ENCODE measurements at regions not wholly inside any gene's neighbourhood (a gene's known extent, or its start where the extent isn't known, plus 50 kb on each side); places are given as distances from the start of the nearest gene placed in this dataset.
"Not testable (repeated sequence)": the region's sequence is repeated elsewhere in the genome, so short reads cannot be mapped to it uniquely, and the experiment has no call there.

DNA sequence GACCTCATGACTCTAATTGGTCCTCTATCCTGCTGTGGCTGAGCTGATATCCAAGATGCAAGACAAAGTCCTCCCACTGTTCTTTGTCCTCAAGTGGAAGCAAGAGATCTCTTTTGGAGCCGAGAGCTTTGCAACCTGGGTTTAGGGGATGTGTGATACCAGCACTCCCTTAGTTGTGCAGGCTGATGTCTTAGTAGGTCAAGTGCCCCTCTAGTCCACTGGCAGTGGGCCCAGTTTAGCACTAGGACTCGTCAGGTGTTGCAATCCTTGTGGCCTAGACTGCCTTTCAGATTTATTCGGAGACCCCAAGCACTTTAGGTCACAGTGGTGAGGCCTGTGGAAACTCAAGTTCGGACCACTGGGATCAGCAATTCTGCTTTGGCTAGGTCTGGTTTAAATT lies 64.0 kb downstream of the GPRASP3 start:
- DNase-seq (ENCODE audit: low spot score): no peak

DNA sequence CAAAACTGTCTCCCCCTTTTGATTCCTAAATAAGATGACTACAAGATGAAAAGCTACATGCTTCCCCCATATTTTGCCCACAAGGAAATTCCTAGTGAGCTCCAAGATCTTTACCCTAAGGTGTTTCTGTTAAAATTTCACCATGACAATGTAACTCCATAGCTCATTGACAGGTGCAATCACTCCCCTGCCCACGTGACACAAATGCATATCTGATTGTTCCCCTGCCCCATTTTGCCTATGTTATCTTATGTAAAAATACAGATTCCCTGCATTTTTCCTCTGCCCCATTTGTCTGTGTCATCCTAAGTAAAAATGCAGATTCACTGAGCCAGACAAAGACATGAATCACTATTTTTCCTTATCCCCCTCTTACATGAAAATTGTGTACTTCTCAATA lies 66.7 kb downstream of the GPRASP3 start:
- DNase-seq (ENCODE audit: low spot score): no peak

DNA sequence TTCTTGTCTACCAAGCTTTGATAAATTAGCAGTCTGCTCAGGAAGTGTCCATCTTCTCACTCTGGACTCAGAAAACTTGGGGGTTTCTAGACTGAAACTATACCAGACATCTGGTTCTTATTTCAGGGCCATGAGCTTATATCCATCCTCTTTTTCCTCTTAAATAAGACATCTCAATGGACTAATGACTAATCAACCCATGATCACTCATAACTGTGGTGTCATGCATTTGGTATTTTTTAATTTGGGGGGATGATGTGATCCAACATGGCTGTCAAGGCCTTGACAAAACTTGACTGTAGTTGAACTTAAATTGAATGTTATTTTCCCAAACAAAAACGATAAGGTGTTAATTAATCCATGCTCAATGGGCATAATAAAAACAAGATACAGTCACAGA lies 87.8 kb downstream of the GPRASP3 start:
- no peak for DNase-seq (ENCODE audit: low spot score)

DNA sequence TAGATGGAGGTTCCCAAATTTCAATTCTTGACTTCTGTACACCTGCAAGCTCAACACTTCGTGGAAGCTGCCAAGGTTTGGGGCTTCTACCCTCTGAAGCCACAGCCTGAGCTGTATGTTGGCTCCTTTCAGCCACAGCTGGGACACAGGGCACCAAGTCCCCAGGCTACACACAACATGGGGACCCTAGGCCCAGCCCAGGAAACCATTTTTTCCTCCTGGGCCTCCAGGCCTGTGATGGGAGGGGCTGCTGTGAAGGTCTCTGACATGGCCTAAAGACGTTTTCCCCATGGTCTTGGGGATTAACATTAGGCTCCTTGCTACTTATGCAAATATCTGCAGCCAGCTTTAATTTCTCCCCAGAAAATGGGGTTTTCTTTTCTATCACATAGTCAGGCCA lies 97.7 kb downstream of the GPRASP3 start:
- not testable (repeated sequence) for DNase-seq (ENCODE audit: low spot score)

DNA sequence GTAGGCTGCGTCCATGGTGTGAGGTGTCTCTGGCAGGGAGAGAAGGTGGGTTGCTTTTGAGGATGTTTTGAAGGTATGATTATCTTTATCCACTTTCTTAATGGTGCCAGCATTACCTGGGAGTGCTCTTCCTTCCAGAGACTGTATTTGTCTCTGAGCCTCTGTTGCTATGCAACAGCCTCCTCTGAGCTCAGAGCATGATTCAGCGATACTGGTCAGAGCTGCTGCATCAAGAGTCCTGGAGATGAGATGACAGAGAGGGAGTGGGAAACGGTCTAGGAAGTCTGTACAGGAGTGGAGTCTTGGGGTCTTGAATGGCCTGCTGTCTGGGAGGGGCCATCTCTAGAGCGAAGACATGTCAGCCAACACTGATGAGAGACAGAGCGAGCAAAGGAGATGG lies 104.4 kb upstream of the RAB40AL start:
- peak; percentile 2 for DNase-seq (ENCODE audit: low spot score)

DNA sequence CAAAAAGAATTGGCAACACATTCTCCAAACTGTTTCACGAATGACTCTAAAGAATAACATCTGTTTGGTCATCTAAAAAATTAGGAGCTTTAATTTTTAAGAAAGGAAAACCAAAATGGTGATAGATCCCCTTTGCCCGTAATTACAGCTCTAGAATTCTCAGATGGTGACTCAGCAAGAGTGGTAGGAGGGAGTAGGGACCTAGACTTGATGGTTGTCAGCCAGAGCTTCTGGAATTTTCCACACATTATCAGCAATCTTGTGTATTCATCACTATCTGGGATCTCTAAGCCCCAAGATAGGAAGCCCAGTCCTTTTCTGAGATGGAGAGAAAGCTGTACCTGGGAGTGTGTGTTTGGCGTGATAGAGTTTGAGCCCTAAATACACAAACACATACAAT lies 103.9 kb upstream of the RAB40AL start:
- no peak for DNase-seq (ENCODE audit: low spot score)

DNA sequence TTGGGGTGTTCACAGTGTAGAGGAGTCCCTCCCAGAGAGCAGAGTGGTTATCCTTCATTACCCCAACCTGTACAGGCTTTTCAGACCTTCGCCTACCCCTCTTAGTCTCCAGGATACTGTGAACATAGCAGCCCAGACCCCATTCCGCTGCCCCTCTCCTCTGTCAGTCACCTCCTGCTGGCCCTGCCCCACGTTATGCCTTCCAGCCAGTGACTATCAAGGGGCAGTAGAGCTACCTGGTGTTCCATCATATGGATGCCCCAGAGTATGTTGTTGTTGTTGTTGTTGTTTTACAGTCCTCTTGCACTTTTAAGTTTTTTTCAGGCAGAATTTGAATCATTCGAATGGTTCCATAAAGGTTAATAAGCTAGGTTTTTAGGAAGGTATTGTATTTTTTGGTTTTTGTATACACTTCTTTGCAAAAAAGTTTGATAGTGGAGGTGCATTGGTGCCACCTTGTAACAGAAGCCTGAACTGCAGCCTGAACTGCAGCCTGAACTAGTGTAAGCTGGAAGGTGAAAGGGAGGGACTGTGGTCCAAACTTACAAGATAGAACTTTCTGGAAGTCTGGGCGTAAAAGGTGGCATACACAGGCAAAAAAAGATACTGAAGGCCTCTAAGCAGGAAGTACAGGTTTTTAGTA lies 101.4 kb upstream of the RAB40AL start:
- peak; percentile 7 for DNase-seq (ENCODE audit: low spot score)

DNA sequence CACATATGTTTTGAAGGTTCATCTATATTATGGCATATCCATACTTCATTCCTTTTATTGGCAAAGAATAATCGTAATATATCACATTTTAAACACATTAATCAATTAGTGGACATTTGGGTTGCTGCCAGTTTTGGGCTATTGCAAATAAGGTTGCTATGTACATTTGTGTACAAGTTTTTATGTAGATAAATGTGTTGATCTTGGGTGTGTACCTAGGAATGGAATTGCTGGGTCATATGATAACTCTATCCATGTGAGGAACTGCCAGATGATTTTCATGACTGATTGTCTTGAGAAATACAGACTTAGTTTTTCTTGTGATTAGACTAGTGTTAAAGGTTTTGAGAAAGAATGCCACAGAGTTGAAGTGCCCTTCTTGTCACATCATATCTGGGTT lies 99.2 kb upstream of the RAB40AL start:
- no peak for DNase-seq (ENCODE audit: low spot score)

DNA sequence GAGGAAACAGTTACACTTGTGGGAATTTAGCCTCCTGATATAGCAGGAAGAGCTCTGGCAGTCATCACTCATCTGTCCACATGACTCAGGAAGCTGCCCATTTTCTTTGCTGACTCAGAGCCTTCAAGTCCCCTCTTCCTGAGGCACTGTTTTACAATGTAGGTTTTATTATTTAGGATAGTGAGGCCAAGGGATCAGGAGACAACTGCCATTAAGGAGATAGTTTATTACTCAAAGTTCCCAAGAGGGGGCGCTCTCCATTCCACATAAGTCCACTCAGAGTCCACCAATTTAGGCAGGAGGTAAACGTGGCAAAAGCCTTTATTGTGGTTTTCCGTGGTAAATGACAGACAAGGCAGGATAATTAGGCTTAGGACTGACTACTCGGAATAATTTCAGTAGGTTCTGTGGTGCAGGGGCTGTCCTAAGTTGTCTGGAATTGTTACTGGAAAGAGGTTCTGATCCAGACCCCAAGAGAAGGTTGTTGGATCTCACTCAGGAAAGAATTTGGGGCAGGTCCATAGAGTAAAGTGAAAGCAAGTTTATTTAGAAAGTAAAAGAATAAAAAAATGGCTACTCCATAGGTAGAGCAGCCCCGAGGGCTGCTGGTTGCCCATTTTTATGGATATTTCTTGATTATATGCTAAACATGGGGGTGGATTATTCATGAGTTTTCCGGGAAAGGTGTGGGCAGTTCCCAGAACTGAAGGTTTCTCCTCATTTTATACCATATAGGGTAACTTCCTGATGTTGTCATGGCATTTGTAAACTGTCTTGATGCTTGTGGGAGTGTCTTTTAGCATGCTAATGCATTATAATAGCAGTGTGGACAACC lies 96.0 kb upstream of the RAB40AL start:
- peak; percentile 11 for DNase-seq (ENCODE audit: low spot score)

DNA sequence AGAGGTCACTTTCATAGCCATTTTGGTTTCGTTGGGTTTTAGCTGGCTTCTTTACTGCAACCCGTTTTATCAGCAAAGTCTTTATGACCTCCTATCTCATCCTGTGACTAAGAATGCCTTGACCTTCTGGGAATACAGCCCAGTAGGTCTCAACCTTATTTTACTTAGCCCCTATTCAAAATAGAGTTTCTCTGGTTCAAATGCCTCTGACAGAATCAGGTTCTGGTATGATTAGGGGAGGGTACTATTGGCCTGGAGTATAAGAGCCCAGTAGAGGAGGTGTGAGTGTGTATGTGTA lies 95.4 kb upstream of the RAB40AL start:
- DNase-seq (ENCODE audit: low spot score): no peak

DNA sequence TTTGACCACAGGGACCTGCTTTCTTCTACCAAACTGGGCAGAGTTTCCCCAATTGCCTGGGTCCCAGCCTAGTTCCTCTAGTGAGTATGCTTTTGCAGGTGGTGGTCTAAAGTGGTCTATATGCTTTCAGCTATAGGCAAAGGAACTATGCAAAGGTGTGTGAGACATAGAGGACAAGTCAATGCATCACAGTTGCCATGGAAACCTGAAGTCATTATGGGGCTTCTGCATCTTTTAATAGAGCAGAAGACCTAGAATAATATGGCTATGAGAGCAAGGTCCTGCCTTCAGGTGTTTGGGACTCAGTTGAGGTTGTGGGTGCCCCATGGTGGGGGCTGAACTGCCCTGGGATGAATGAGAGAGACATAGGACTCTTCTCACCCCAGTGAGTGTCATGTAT lies 92.1 kb upstream of the RAB40AL start:
- DNase-seq (ENCODE audit: low spot score): no peak

DNA sequence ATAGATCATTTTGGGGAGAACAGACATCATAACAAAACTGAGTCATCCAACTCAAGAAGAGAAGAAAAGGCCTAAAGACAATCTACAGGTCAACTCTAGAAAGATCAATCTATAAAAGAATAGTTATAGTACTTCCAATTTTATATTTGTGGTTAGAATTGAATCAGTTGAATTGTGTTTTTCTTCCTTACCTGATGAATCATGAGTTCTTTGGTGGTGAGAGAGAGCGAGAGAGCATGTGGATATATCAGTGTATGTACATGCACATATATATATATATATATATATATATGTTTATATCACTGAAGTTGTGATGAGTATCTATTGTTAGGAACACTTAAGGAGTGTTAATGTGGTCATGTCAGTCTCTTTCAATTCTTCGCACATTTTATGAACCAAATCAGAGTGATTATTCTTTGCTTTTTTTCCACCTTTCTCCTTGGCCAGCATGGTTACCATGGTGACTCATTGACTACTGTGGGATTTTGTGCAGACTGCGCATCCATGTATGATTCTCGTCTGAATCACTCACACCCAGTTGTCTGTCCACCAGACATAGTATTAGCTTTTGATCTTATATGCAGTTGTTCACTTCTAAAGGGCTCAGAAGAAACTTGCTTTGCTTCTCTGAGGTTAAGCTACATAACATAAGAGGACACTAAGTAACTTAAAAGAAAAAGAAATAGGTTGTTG lies 90.4 kb upstream of the RAB40AL start:
- no peak for DNase-seq (ENCODE audit: low spot score)

DNA sequence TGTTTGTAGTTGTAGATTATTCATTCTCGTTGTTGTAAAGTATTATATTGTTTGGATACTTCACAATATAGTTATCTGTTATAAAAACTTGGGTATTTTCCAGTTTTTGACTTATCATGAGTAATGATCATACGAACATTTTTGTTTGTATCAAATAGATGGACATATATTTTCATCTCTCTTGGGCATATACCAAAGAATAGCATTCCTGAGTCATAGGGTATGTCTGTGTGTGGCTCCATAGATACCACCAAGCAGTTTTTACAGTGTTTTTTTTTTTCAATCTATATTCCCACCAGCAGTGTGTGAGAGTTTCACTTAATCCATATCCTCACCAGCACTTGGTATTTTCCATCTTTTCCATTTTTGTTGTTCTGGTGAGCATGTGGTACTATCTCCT lies 89.7 kb upstream of the RAB40AL start:
- DNase-seq (ENCODE audit: low spot score): no peak

DNA sequence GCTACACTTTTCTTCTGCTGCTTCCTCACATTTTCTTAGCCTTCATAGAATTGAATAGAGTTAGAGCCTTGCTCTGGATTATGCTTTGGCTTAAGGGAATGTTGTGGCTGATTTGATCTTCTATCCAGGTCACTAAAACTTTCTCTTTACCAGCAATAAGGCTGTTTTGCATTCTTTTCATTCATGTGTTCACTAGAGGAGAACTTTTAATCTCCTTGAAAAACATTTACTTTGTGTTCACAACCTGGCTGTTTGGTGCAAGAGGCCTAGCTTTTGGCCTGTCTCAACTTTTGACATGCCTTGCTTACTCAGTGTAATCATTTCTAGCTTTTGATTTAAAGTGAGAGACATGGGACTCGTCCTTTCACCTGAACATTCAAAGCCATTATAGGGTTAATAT lies 87.7 kb upstream of the RAB40AL start:
- DNase-seq (ENCODE audit: low spot score): no peak

DNA sequence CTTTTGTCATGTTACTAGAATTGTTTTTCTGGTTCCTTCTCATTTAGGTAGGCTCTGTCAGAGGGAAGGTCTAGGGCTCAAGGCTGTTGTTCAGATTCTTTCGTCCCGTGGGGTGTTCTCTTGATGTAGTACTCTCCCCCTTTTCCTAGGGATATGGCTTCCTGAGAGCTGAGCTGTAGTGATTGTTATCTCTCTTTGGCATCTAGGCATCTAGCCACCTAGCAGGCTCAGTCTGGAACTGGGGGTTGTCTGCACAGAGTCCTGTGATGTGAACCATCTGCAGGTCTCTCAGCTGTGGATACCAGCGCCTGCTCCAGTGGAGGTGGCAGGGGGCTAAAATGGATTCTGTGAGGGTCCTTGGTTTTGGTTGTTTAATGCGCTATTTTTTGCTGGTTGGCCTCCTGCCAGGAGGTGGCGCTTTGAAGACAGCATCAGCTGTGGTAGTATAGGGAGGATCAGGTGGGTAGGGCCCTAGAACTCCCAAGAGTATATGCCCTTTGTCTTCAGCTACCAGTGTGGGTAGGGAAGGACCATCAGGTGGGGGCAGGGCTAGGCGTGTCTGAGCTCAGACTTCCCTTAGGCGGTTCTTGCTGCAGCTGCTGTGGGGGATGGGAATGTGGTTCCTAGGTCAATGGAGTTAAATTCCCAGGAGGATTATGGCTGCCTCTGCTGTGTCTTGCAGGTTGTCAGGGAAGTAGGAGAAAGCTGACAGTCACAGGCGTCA lies 78.1 kb upstream of the RAB40AL start:
- not testable (repeated sequence) for DNase-seq (ENCODE audit: low spot score)

DNA sequence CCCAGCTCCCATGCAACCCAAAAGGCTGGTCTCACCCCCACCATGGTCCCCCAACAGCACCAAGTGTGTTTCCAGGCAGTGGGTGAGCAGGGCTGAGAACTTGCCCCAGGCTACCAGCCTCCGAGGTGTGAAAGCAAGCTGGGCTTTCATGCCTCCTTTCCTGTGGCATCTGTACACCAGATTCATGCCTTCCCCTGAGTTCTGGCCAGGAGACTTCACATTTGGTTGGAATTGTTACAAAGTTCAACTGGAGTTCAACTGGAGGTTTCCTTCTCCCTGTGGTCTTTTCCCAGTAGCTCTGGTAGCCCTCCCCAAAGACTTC lies 77.6 kb upstream of the RAB40AL start:
- no peak for DNase-seq (ENCODE audit: low spot score)

DNA sequence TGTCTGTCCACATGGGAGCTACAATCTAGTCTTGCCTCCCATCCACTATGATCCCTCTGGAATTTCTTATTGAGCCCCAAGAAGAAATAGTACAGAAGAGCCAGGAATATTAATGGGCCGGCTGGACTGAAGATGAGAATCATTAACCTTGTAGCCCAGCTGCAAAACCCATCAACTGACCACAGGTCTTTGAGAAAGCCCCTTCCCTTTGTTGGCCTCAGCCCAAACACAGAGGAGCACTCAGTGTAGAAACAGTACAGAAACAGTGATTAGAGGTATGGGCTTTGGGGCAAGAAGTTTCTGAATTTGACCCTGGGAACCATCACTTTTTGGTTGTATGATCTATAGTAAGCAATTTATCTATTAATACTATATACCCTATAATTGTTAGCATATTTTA lies 76.8 kb upstream of the RAB40AL start:
- DNase-seq (ENCODE audit: low spot score): no peak

DNA sequence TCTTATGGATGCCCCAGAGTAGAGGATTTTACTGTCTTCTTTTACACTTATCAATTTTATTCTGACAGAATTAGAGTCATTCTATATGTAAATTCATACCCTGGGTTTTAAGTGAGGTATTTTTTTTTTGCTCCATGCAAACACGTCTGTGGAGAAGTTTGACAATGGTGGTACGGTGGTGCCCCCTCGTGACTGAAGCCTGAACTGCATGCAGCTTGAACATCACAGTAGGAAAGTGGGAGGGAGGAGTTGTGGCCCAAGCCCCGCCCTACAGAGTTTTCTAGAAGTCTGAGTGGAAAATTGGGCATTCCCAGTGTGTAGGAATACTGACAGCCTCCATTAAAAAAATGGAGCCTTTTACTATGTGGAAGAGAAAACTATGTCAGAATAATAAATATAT lies 73.3 kb upstream of the RAB40AL start:
- peak; percentile 60 for DNase-seq (ENCODE audit: low spot score)

DNA sequence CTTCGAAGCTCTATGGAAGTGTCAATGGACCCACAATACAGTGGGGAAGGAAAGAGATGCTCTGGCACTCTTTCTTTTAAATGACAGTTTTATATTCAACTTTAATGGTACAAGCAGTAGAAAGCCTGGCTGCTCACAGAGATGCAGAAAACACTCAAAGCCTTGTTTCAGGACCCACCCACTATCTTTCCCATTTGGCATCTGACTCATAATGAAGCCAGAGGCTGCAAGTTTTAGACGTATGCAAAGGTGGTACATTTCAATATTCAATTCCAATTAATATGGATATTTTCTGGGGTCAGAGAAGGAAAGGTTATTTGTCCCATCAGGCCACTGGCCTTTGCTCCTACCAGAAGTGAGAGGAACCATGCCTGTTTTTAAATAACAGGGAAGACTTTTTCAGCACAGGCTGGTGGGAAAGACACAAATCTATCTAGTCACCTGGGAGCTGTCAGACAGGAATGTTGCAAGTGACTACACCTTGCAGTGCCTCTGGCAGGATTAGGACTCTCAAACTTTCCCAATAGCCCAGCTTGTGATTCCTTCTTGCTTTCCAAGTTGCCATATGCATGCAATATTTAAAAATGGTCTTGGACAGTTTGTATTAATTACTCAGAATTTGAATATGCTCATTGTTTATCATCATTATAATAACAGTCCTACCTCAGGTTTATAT lies 70.0 kb upstream of the RAB40AL start:
- no peak for DNase-seq (ENCODE audit: low spot score)

DNA sequence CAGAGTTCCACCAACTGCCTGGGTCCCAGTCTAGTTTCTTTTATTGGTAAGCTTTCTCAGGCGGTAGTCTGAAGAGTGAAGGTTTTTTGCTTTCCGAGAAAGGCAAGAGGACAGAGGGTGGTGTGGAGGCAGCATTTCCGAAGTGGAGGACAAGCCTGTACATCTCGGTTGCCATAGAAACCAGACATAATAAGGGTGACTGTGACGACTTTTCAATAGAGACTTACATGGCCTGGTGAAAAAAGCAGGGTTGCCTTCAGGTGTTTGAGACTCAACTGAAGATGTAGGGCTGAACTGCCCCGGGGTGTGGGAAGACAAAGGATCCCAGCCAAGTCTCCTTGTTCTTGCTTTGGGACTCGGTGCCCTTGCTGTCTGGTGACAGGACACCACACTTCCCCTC lies 53.6 kb upstream of the RAB40AL start:
- no peak for DNase-seq (ENCODE audit: low spot score)

Data from iPS-NIHi11 (cell line).